ENCODE measurements at regions not wholly inside any gene's neighbourhood (a gene's known extent, or its start where the extent isn't known, plus 50 kb on each side); places are given as distances from the start of the nearest gene placed in this dataset.
"Not testable (repeated sequence)": the region's sequence is repeated elsewhere in the genome, so short reads cannot be mapped to it uniquely, and the experiment has no call there.

DNA sequence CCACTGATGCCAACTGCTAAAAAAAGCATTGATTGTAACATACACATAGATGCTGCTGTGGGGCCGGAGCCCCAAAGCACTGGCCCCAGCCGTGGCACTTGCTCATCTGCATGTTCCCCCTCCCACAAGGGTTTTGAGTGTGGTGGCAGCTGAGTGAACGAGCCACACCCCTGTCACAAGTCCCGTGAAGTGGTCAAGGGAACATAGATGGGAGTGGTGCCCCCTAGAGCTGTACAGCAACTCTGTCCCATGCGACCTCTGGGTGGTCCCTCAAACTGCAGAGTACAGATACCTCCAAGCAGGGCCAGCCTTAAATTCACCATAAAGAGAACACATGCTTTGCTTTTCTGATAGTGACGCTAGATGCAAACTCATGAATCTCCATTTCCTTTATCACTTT is 503.3 kb upstream of the NRP1 start:
- DNase-seq: no peak
- POLR2A ChIA-PET: interaction anchor here (0.6 to 0.7 kb wide), 2 partner anchors 18 to 770 kb away, joined by 3 read pairs; no protein-coding TSS in a partner anchor

DNA sequence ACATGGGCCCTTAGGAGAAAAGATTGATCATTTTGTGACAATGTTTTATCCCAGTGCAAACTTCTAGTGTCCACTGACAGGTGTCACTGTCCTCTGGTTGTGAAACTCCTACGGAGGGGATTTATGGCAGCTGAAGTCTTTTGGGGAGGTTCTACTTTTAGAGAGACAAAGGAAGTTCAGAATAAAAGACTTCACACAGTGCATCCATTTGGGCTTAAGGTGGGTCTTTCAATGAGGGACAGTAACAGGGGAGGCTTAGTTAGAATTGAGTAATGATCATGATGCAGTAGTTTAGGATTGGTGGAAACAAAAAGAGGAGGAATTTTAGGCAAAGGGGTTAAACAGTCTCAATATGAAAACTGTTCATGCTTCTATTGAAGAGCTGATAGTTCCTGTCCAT is 501.1 kb upstream of the NRP1 start:
- H3K4me3 ChIP-seq (ENCODE audit: control insufficient read depth in 1 of 7, extremely low read depth in 1 of 7, insufficient read depth in 4 of 7, low read depth in 2 of 7, low read length in 6 of 7): no peak overlapping the region
- POLR2A ChIA-PET: no interaction called here
- 67% methylated on average over 1 of the region's 1 CpG for WGBS (ENCODE audit: insufficient coverage)
- H3K27ac ChIP-seq (ENCODE audit: insufficient read depth in 1 of 2, low read depth in 1 of 2, low read length in 2 of 2, poor library complexity in 1 of 2, severe bottlenecking in 2 of 2): no peak overlapping the region
- CTCF ChIA-PET: no interaction called here
- no peaks in the 10 kb centered on the region for H3K36me3 ChIP-seq (ENCODE audit: control insufficient read depth in 4 of 4, insufficient read depth in 4 of 4, low read length in 3 of 4)
- DNase-seq: no peak
- H3K27me3 ChIP-seq (replicated peaks in 2 of 5; ENCODE audit: control insufficient read depth in 4 of 5, insufficient read depth in 5 of 5, low read length in 4 of 5): peaks cover 0 to 6% (median 4%) of the 10 kb centered on the region in 5 experiments
- no peaks in the 10 kb centered on the region for H3K4me1 ChIP-seq (ENCODE audit: control extremely low read depth in 1 of 4, control insufficient read depth in 4 of 4, insufficient read depth in 4 of 4, low read length in 3 of 4)
- H3K9me3 ChIP-seq (ENCODE audit: control extremely low read depth in 1 of 5, control insufficient read depth in 4 of 5, insufficient read depth in 2 of 5, low read depth in 1 of 5, low read length in 4 of 5): peaks cover 0 to 3% (median 0%) of the 10 kb centered on the region in 5 experiments

More for the DNA sequence above, 503.3 kb upstream of the NRP1 start:
- Histone ChIP-seq H3K4me3 (ENCODE audit: control insufficient read depth in 1 of 7, extremely low read depth in 1 of 7, insufficient read depth in 4 of 7, low read depth in 2 of 7, low read length in 6 of 7) (no peak overlapping the region), H3K27ac (ENCODE audit: insufficient read depth in 1 of 2, low read depth in 1 of 2, low read length in 2 of 2, poor library complexity in 1 of 2, severe bottlenecking in 2 of 2) (no peak overlapping the region), H3K4me1 (ENCODE audit: control extremely low read depth in 1 of 4, control insufficient read depth in 4 of 4, insufficient read depth in 4 of 4, low read length in 3 of 4) (no peaks in the 10 kb centered on the region), H3K36me3 (ENCODE audit: control insufficient read depth in 4 of 4, insufficient read depth in 4 of 4, low read length in 3 of 4) (no peaks in the 10 kb centered on the region), H3K9me3 (ENCODE audit: control extremely low read depth in 1 of 5, control insufficient read depth in 4 of 5, insufficient read depth in 2 of 5, low read depth in 1 of 5, low read length in 4 of 5) (peaks cover 0 to 3% (median 0%) of the 10 kb centered on the region in 5 experiments), H3K27me3 (replicated peaks in 2 of 5; ENCODE audit: control insufficient read depth in 4 of 5, insufficient read depth in 5 of 5, low read length in 4 of 5) (peaks cover 0 to 6% (median 4%) of the 10 kb centered on the region in 5 experiments)
- 92% methylated on average over 5 of the region's 6 CpGs for WGBS (ENCODE audit: insufficient coverage)
- CTCF ChIA-PET: no interaction called here

DNA sequence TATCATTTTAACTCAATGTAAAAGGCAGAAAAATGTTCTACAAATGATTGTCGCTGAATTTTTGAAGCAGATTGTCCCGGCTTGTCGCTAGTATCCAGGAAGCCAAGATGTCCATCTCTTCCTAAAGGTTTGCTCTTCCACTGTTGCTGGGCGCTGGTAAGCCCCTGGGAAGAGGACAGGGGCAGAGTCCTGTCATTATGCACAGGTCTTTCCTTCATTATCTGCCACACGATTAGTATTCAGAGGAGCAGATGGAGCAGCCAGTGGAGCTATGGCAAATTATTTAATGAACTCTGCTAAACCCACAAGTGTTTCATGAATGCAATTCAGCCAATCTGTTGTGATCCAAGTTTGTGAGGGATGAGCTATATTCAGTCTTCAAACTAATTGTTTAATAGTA is 499.1 kb upstream of the NRP1 start:
- Histone ChIP-seq H3K27me3 (replicated peaks in 2 of 5; ENCODE audit: control insufficient read depth in 4 of 5, insufficient read depth in 5 of 5, low read length in 4 of 5) (peaks cover 0 to 6% (median 2%) of the 10 kb centered on the region in 5 experiments), H3K36me3 (ENCODE audit: control insufficient read depth in 4 of 4, insufficient read depth in 4 of 4, low read length in 3 of 4) (no peaks in the 10 kb centered on the region), H3K4me3 (ENCODE audit: control insufficient read depth in 1 of 7, extremely low read depth in 1 of 7, insufficient read depth in 4 of 7, low read depth in 2 of 7, low read length in 6 of 7) (no peak overlapping the region), H3K9me3 (ENCODE audit: control extremely low read depth in 1 of 5, control insufficient read depth in 4 of 5, insufficient read depth in 2 of 5, low read depth in 1 of 5, low read length in 4 of 5) (peaks cover 0 to 3% (median 0%) of the 10 kb centered on the region in 5 experiments), H3K4me1 (ENCODE audit: control extremely low read depth in 1 of 4, control insufficient read depth in 4 of 4, insufficient read depth in 4 of 4, low read length in 3 of 4) (no peaks in the 10 kb centered on the region), H3K27ac (ENCODE audit: insufficient read depth in 1 of 2, low read depth in 1 of 2, low read length in 2 of 2, poor library complexity in 1 of 2, severe bottlenecking in 2 of 2) (no peak overlapping the region)
- POLR2A ChIA-PET: no interaction called here
- CTCF ChIA-PET: no interaction called here
- WGBS (ENCODE audit: insufficient coverage): 91% methylated on average over 4 of the region's 5 CpGs
- DNase-seq: no peak

DNA sequence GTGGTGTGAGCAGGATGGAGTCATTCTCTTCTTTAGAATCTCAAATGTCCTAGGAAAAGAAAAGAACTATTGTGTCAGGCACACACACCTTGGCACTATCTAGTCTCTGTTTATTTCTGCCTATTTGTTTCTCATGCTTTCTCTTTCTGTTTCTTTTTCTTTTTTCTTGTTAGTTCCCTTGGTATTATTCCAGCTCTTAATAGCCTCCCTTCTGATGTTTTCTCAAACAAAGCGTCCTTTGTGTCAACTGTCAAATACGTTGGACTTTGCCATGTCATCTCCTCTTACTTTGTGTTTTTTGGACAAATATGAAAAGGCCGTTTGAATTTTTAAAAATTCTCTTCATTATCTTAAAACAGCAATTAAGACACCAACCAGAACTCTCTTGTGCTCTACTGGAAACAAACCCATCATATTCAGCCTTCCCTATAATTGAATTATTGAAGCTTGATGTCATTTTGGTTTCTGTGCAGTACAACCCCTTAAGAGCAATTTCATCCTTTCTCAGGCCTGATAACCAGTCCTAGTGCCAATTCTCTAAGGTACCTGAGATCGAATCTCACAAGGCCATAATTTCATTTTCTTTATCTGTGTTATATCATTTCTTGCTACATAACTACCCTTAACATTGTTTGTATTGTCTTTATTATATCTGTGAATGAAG is 497.8 kb upstream of the NRP1 start:
- no peaks in the 10 kb centered on the region for H3K4me1 ChIP-seq (ENCODE audit: control extremely low read depth in 1 of 4, control insufficient read depth in 4 of 4, insufficient read depth in 4 of 4, low read length in 3 of 4)
- H3K27me3 ChIP-seq (replicated peaks in 2 of 5; ENCODE audit: control insufficient read depth in 4 of 5, insufficient read depth in 5 of 5, low read length in 4 of 5): peaks cover 0 to 6% (median 0%) of the 10 kb centered on the region in 5 experiments
- no peaks in the 10 kb centered on the region for H3K9me3 ChIP-seq (ENCODE audit: control extremely low read depth in 1 of 5, control insufficient read depth in 4 of 5, insufficient read depth in 2 of 5, low read depth in 1 of 5, low read length in 4 of 5)
- no peak overlapping the region for H3K4me3 ChIP-seq (ENCODE audit: control insufficient read depth in 1 of 7, extremely low read depth in 1 of 7, insufficient read depth in 4 of 7, low read depth in 2 of 7, low read length in 6 of 7)
- no peaks in the 10 kb centered on the region for H3K36me3 ChIP-seq (ENCODE audit: control insufficient read depth in 4 of 4, insufficient read depth in 4 of 4, low read length in 3 of 4)
- ChIA-PET CTCF (interaction anchor here (0.6 kb wide), 1 partner anchor 432 kb away, joined by 3 read pairs; no protein-coding TSS in a partner anchor), POLR2A (no interaction called here)
- WGBS (ENCODE audit: insufficient coverage): no CpG with 5 or more reads among the region's 4 CpGs
- H3K27ac ChIP-seq (ENCODE audit: insufficient read depth in 1 of 2, low read depth in 1 of 2, low read length in 2 of 2, poor library complexity in 1 of 2, severe bottlenecking in 2 of 2): no peak overlapping the region
- no peak for DNase-seq

DNA sequence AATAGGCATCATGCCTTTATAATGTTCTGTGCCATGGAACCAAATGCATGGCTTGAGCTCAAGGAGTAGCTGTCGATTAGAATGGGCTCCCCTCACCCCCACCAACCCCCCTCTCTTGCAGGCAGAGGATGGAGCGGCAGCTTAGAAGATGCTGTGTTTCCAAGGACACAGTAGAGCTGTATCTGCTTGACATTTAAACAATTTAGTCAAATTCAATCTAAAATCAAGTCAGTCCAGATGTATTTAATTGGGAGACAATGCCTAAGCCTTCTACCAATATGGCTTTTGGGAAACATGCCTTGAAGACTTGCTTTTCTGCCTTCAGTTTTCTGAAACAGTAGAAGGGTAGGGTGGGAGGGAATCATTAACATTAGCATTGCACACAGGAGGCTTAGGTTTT is 497.1 kb upstream of the NRP1 start:
- H3K4me3 ChIP-seq (ENCODE audit: control insufficient read depth in 1 of 7, extremely low read depth in 1 of 7, insufficient read depth in 4 of 7, low read depth in 2 of 7, low read length in 6 of 7): no peak overlapping the region
- CTCF ChIA-PET: no interaction called here
- H3K9me3 ChIP-seq (ENCODE audit: control extremely low read depth in 1 of 5, control insufficient read depth in 4 of 5, insufficient read depth in 2 of 5, low read depth in 1 of 5, low read length in 4 of 5): no peaks in the 10 kb centered on the region
- H3K27me3 ChIP-seq (replicated peaks in 2 of 5; ENCODE audit: control insufficient read depth in 4 of 5, insufficient read depth in 5 of 5, low read length in 4 of 5): peaks cover 0 to 6% (median 0%) of the 10 kb centered on the region in 5 experiments
- no peak overlapping the region for H3K27ac ChIP-seq (ENCODE audit: insufficient read depth in 1 of 2, low read depth in 1 of 2, low read length in 2 of 2, poor library complexity in 1 of 2, severe bottlenecking in 2 of 2)
- 60% methylated on average over 1 of the region's 2 CpGs for WGBS (ENCODE audit: insufficient coverage)
- POLR2A ChIA-PET: no interaction called here
- H3K36me3 ChIP-seq (ENCODE audit: control insufficient read depth in 4 of 4, insufficient read depth in 4 of 4, low read length in 3 of 4): no peaks in the 10 kb centered on the region
- no peak for DNase-seq
- no peaks in the 10 kb centered on the region for H3K4me1 ChIP-seq (ENCODE audit: control extremely low read depth in 1 of 4, control insufficient read depth in 4 of 4, insufficient read depth in 4 of 4, low read length in 3 of 4)

DNA sequence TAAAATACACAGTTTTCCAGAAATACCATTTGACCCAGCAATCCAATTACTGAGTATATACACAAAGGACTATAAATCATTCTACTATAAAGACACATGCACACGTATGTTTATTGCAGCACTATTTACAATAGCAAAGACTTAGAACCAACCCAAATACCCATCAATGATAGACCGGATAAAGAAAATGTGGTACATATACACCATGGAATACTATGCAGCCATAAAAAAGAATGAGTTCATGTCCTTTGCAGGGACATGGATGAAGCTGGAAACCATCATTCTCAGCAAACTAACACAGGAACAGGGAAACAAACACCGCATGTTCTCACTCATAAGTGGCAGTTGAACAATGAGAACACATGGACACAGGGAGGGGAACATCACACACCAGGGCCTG is 495.4 kb upstream of the NRP1 start:
- CTCF ChIA-PET, POLR2A ChIA-PET: not testable (repeated sequence)
- 80% methylated on average over 1 of the region's 3 CpGs for WGBS (ENCODE audit: insufficient coverage)

DNA sequence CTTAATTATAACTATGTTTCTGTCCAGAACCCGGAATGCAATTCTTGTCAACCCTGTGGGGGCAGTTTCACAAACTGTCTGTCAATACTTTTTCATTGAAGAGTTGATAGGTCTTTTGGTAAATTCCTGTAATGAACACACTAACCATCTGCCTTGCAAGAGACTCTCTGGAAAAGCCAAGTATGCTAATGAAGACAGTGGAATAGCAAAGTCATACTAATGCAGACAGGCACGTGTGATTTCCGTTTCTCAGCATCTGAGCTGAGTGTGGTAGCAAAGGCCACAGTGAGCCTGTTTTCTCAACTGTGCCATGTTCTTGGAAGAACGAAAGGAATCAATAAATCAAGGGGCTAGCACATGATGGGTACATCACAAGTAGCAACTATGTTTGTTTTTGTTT is 494.1 kb upstream of the NRP1 start:
- DNase-seq: no peak
- CTCF ChIA-PET: no interaction called here
- Histone ChIP-seq H3K27ac (ENCODE audit: insufficient read depth in 1 of 2, low read depth in 1 of 2, low read length in 2 of 2, poor library complexity in 1 of 2, severe bottlenecking in 2 of 2) (no peak overlapping the region), H3K27me3 (replicated peaks in 2 of 5; ENCODE audit: control insufficient read depth in 4 of 5, insufficient read depth in 5 of 5, low read length in 4 of 5) (peaks cover 0 to 2% (median 0%) of the 10 kb centered on the region in 5 experiments), H3K36me3 (ENCODE audit: control insufficient read depth in 4 of 4, insufficient read depth in 4 of 4, low read length in 3 of 4) (no peaks in the 10 kb centered on the region), H3K4me1 (ENCODE audit: control extremely low read depth in 1 of 4, control insufficient read depth in 4 of 4, insufficient read depth in 4 of 4, low read length in 3 of 4) (no peaks in the 10 kb centered on the region), H3K4me3 (ENCODE audit: control insufficient read depth in 1 of 7, extremely low read depth in 1 of 7, insufficient read depth in 4 of 7, low read depth in 2 of 7, low read length in 6 of 7) (no peak overlapping the region), H3K9me3 (ENCODE audit: control extremely low read depth in 1 of 5, control insufficient read depth in 4 of 5, insufficient read depth in 2 of 5, low read depth in 1 of 5, low read length in 4 of 5) (no peaks in the 10 kb centered on the region)
- POLR2A ChIA-PET: no interaction called here
- 84% methylated on average over 3 of the region's 4 CpGs for WGBS (ENCODE audit: insufficient coverage)

More for the DNA sequence above, 495.4 kb upstream of the NRP1 start:
- not testable (repeated sequence) for H3K27ac ChIP-seq (ENCODE audit: insufficient read depth in 1 of 2, low read depth in 1 of 2, low read length in 2 of 2, poor library complexity in 1 of 2, severe bottlenecking in 2 of 2); DNase-seq; H3K4me3 ChIP-seq (ENCODE audit: control insufficient read depth in 1 of 7, extremely low read depth in 1 of 7, insufficient read depth in 4 of 7, low read depth in 2 of 7, low read length in 6 of 7); H3K27me3 ChIP-seq (replicated peaks in 2 of 5; ENCODE audit: control insufficient read depth in 4 of 5, insufficient read depth in 5 of 5, low read length in 4 of 5); H3K36me3 ChIP-seq (ENCODE audit: control insufficient read depth in 4 of 4, insufficient read depth in 4 of 4, low read length in 3 of 4); H3K9me3 ChIP-seq (ENCODE audit: control extremely low read depth in 1 of 5, control insufficient read depth in 4 of 5, insufficient read depth in 2 of 5, low read depth in 1 of 5, low read length in 4 of 5); H3K4me1 ChIP-seq (ENCODE audit: control extremely low read depth in 1 of 4, control insufficient read depth in 4 of 4, insufficient read depth in 4 of 4, low read length in 3 of 4)

Measured in common myeloid progenitor, CD34-positive (primary cell).